Vagina (tissue), 2 donors: ENCODE measurements at regions not wholly inside any gene's neighbourhood (a gene's known extent, or its start where the extent isn't known, plus 50 kb on each side); places are given as distances from the start of the nearest gene placed in this dataset.

Experiments used
- POLR2A ChIP-seq, 2 donors: fragments of 450-650 bp; IDR thresholded peaks; one replicate each; pipeline ENCODE4 v1.6.1; 2017; ENCODE audit warnings: antibody characterized with exemption in 2 of 2, mild to moderate bottlenecking in 2 of 2, moderate library complexity in 2 of 2
- POLR2AphosphoS5 ChIP-seq, 2 donors: sonication (generic); formaldehyde crosslinking; IDR thresholded peaks; one replicate each; pipeline ENCODE4 v1.9.0; 2017; ENCODE audit warnings: antibody characterized with exemption in 2 of 2, mild to moderate bottlenecking in 2 of 2, low read depth in 1 of 2; ENCODE audit not compliant: insufficient read depth in 1 of 2
- TF ChIP-seq, protein P1 (sequence below), 3 experiments: fragments of 450-650 bp in 2 of 3; fragments of 200-600 bp in 1 of 3; sonication (generic) in 1 of 3; IDR thresholded peaks; one replicate each; pipeline ENCODE4 v1.5.1; 2017 to 2019; ENCODE audit warnings: antibody characterized with exemption in 3 of 3, mild to moderate bottlenecking in 2 of 3, moderate library complexity in 2 of 3

DNA sequence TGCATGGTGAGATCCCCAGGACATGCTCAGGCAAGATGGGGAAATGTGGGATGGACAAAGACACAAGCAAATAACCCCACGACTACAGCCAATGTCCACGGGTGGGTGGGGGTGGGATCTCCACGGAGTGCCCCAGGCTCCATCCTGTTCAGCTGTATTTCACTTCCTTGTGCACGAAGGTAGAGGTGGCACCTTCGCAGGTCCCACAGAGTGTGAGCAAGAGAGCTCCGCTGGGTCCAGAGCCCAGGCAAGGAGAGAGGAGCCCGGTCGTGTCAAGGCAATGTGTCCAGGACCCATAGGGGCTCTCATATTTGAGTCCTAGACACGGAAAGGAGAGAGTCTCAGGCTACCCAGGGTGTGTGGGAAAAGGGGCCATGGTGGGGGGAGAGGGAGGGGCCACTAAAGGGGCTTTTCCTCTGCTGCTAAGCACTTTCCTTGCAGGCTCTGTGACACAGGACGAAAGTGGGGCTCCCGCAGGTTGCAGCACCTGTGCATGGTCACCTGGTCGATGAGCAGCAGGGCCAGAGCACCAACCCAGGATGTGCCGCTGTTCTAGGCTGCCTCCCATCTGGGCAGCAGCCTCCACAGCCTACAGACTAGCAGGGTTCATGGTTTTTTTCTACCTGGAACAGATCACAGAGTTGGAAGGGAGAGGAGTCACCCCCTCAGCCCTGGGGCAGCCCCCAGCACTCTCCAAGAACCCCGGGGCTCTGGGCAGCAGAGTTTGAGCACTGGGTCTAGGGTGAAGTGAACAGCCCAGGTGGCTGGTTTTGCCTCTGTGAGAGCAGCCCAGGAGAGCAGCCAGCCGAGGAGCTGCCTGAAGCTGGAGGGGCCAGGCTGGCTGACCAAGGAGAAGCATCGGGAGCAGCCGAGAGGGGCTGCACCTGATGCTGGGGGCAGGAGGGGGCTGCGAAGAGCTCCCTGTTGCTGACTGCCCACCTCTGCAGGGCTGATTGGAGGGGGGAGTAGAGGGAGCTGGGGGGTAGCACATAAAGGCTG, 100.7 kb upstream of the MVB12B start:
- TF ChIP-seq POLR2AphosphoS5 (IDR thresholded peaks at IDR 0.05; ENCODE audit: insufficient read depth in 1 of 2, low read depth in 1 of 2): no peak
- TF ChIP-seq, protein P1, sequence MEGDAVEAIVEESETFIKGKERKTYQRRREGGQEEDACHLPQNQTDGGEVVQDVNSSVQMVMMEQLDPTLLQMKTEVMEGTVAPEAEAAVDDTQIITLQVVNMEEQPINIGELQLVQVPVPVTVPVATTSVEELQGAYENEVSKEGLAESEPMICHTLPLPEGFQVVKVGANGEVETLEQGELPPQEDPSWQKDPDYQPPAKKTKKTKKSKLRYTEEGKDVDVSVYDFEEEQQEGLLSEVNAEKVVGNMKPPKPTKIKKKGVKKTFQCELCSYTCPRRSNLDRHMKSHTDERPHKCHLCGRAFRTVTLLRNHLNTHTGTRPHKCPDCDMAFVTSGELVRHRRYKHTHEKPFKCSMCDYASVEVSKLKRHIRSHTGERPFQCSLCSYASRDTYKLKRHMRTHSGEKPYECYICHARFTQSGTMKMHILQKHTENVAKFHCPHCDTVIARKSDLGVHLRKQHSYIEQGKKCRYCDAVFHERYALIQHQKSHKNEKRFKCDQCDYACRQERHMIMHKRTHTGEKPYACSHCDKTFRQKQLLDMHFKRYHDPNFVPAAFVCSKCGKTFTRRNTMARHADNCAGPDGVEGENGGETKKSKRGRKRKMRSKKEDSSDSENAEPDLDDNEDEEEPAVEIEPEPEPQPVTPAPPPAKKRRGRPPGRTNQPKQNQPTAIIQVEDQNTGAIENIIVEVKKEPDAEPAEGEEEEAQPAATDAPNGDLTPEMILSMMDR (IDR thresholded peaks at IDR 0.05): no peak
- no peak for TF ChIP-seq POLR2A (IDR thresholded peaks at IDR 0.05)
